Endodermal cell (in vitro differentiated cells): ENCODE measurements at regions not wholly inside any gene's neighbourhood (a gene's known extent, or its start where the extent isn't known, plus 50 kb on each side); places are given as distances from the start of the nearest gene placed in this dataset.
A peak's percentile ranks its signal among the peaks of the same experiment; 100 is the strongest.

Experiments used
- DNase-seq: peaks from one replicate; pipeline ENCODE4 v3.0.0-alpha.2; 2017
- H3K27ac ChIP-seq: 2 replicates; pipeline ENCODE4 v1.5.1; 2013; ENCODE audit warnings: mild to moderate bottlenecking, low read depth, low read length, moderate library complexity
- H3K27me3 ChIP-seq: 2 replicates; pipeline ENCODE4 v1.6.1; 2013; ENCODE audit warnings: mild to moderate bottlenecking, low read length, moderate library complexity; ENCODE audit not compliant: insufficient read depth, control insufficient read depth, poor library complexity, severe bottlenecking
- H3K36me3 ChIP-seq: 2 replicates; pipeline ENCODE4 v1.7.0; 2013; ENCODE audit warnings: mild to moderate bottlenecking, low read length, moderate library complexity; ENCODE audit not compliant: control insufficient read depth, insufficient read depth
- H3K4me1 ChIP-seq: one replicate; pipeline ENCODE4 v1.7.0; 2013; ENCODE audit warnings: low read length; ENCODE audit not compliant: control insufficient read depth, insufficient read depth
- H3K4me3 ChIP-seq: 2 replicates; pipeline ENCODE4 v1.5.1; 2013; ENCODE audit warnings: mild to moderate bottlenecking, low read length, moderate library complexity
- H3K9ac ChIP-seq: 2 replicates; pipeline ENCODE4 v1.6.1; 2013; ENCODE audit warnings: mild to moderate bottlenecking, low read length, moderate library complexity; ENCODE audit not compliant: poor library complexity, severe bottlenecking; ENCODE audit errors: extremely low read depth
- H3K9me3 ChIP-seq: 2 replicates; pipeline ENCODE4 v1.6.1; 2013; ENCODE audit warnings: mild to moderate bottlenecking, low read length, moderate library complexity; ENCODE audit not compliant: control insufficient read depth
- H3K27ac Mint-ChIP-seq: 2 replicates; pipeline ENCODE4 v1.8.0; 2020; ENCODE audit warnings: mixed read lengths
- H3K27me3 Mint-ChIP-seq: 2 replicates; pipeline ENCODE4 v1.8.0; 2021; ENCODE audit warnings: mild to moderate bottlenecking, mixed read lengths; ENCODE audit not compliant: insufficient read depth
- H3K36me3 Mint-ChIP-seq: 2 replicates; pipeline ENCODE4 v1.8.0; 2020; ENCODE audit warnings: low read depth, mixed read lengths
- H3K4me1 Mint-ChIP-seq: 2 replicates; pipeline ENCODE4 v1.8.0; 2020; ENCODE audit warnings: mixed read lengths
- H3K4me3 Mint-ChIP-seq: 2 replicates; pipeline ENCODE4 v1.8.0; 2020; ENCODE audit warnings: mild to moderate bottlenecking, moderate library complexity, mixed read lengths
- H3K9me3 Mint-ChIP-seq: 2 replicates; pipeline ENCODE4 v1.8.0; 2020; ENCODE audit warnings: mild to moderate bottlenecking, mixed read lengths
- WGBS, 2 experiments: methylation state at CpG; one replicate each; pipeline versions ENCODE4 v1.1.5 to v1.1.7; 2013; ENCODE audit warnings: missing lambda C conversion rate in 2 of 2, mixed read lengths in 1 of 2; ENCODE audit not compliant: insufficient coverage in 1 of 2, insufficient read length in 1 of 2; 5-methylcytosine and 5-hydroxymethylcytosine counted together
- TF ChIP-seq, protein P1 (sequence below): fragments of 200-600 bp; sonication (generic); conservative IDR thresholded peaks from 2 replicates; pipeline ENCODE4 v1.5.0; 2021; ENCODE audit warnings: antibody characterized with exemption, mild to moderate bottlenecking

DNA sequence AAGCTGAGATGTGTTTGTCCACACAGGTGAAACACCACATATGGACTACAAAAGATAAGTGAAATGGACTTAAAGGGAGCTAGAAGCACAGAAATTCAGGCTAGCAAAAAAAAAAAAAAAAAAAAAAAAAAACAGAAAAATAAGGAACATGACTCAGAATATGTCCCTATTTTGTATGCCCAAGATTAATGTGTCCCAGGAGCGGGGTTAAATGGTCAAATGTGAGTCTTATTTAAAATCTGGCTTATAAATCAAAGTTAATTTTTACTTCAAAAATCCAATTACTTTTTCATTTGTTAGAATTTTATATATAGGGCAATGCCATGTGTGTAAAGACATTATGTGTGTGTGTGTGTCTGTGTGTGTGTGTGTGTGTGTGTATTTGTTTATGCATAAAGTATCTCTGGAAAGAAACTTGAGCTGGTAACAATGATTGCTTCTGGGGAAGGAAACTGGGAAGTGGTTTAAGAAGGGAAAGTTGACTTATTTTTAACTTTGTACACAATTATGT lies 986.5 kb downstream of the ROBO2 start:
- H3K4me3 ChIP-seq = no peak overlapping the region
- H3K4me1 ChIP-seq = no peaks in the 10 kb centered on the region
- H3K27ac ChIP-seq = no peak overlapping the region
- no peaks in the 10 kb centered on the region for H3K27me3 ChIP-seq
- TF ChIP-seq, protein P1, sequence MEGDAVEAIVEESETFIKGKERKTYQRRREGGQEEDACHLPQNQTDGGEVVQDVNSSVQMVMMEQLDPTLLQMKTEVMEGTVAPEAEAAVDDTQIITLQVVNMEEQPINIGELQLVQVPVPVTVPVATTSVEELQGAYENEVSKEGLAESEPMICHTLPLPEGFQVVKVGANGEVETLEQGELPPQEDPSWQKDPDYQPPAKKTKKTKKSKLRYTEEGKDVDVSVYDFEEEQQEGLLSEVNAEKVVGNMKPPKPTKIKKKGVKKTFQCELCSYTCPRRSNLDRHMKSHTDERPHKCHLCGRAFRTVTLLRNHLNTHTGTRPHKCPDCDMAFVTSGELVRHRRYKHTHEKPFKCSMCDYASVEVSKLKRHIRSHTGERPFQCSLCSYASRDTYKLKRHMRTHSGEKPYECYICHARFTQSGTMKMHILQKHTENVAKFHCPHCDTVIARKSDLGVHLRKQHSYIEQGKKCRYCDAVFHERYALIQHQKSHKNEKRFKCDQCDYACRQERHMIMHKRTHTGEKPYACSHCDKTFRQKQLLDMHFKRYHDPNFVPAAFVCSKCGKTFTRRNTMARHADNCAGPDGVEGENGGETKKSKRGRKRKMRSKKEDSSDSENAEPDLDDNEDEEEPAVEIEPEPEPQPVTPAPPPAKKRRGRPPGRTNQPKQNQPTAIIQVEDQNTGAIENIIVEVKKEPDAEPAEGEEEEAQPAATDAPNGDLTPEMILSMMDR = no peak
- H3K4me1 Mint-ChIP-seq = no peaks in the 10 kb centered on the region
- DNase-seq = no peak
- no peaks in the 10 kb centered on the region for H3K36me3 Mint-ChIP-seq
- no peaks in the 10 kb centered on the region for H3K36me3 ChIP-seq
- H3K27ac Mint-ChIP-seq = no peak overlapping the region
- H3K9ac ChIP-seq = no peak overlapping the region
- H3K4me3 Mint-ChIP-seq = no peak overlapping the region
- no peaks in the 10 kb centered on the region for H3K27me3 Mint-ChIP-seq
- WGBS, 2 experiments = no CpG with 5 or more reads among the region's 1 CpG
- no peaks in the 10 kb centered on the region for H3K9me3 ChIP-seq
- peaks cover 5% of the 10 kb centered on the region for H3K9me3 Mint-ChIP-seq

DNA sequence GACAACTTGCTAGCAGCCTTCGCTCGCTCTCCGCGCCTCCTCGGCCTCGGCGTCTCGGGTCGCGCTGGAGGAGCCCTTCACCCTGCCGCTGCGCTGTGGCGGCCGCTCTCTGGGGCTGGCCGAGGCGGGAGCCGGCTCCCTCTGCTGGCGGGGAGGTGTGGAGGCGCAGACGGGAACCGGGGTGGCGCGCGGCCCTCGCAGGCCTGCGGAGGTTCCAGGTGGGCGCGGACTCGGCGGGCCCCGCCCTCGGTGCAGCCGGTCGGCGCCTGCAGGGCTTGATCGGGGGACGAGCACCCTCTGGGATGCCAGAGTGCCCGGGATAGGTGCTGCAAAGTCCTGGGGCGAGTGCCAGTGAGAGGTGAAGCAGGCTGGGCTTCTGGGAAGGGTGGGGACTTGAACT lies 989.9 kb downstream of the ROBO2 start:
- TF ChIP-seq, protein P1 = peak; percentile 37
- Histone ChIP-seq H3K9ac (no peak overlapping the region), H3K4me3 (no peak overlapping the region), H3K36me3 (no peaks in the 10 kb centered on the region), H3K9me3 (no peaks in the 10 kb centered on the region), H3K27ac (no peak overlapping the region), H3K27me3 (no peaks in the 10 kb centered on the region), H3K4me1 (no peaks in the 10 kb centered on the region)
- no peaks in the 10 kb centered on the region for H3K27me3 Mint-ChIP-seq
- no peak overlapping the region for H3K27ac Mint-ChIP-seq
- DNase-seq = peak; percentile 62
- 95 to 97% methylated on average over 12 to 37 of the region's 39 CpGs for WGBS, 2 experiments
- H3K4me1 Mint-ChIP-seq = no peaks in the 10 kb centered on the region
- H3K9me3 Mint-ChIP-seq = peaks cover 5% of the 10 kb centered on the region
- H3K36me3 Mint-ChIP-seq = no peaks in the 10 kb centered on the region
- no peak overlapping the region for H3K4me3 Mint-ChIP-seq

DNA sequence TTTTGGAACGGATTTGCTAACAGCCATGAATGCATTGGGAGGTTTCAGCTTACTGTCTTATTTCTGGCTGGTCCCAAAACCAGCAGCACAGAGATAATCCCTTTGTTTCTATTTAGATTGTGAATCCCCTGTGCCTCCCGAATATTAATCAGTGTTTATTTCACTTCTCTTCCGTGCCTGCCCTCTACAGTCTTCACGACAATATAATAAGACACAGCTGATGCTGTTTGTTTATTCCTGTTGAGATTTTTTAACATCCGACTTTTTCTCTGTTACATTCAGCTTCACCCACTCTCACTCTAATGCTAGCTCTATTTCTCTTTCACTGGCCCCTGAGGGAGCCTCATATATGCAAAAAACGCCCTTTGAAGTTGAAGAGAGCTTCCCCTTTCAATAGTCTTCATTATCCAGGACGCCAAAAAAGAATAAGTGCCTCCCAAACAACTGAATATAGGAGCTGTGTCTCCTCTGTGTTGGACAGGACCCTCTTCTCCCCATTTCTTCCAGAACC lies 995.3 kb downstream of the ROBO2 start:
- Mint-ChIP-seq H3K4me3 (no peak overlapping the region), H3K9me3 (peaks cover 2% of the 10 kb centered on the region), H3K4me1 (peaks cover 5% of the 10 kb centered on the region), H3K27me3 (peaks cover 1% of the 10 kb centered on the region), H3K36me3 (no peaks in the 10 kb centered on the region), H3K27ac (no peak overlapping the region)
- no peak for DNase-seq
- TF ChIP-seq, protein P1 = no peak
- H3K9ac ChIP-seq = no peak overlapping the region
- WGBS, 2 experiments = 26 to 29% methylated on average over 2 to 7 of the region's 7 CpGs
- H3K9me3 ChIP-seq = no peaks in the 10 kb centered on the region
- no peak overlapping the region for H3K4me3 ChIP-seq
- peaks cover 22% of the 10 kb centered on the region for H3K27me3 ChIP-seq
- H3K27ac ChIP-seq = peak overlapping the region; percentile 59
- no peaks in the 10 kb centered on the region for H3K4me1 ChIP-seq
- no peaks in the 10 kb centered on the region for H3K36me3 ChIP-seq
